ENCODE measurements at regions not wholly inside any gene's neighbourhood (a gene's known extent, or its start where the extent isn't known, plus 50 kb on each side); places are given as distances from the start of the nearest gene placed in this dataset.
A peak's percentile ranks its signal among the peaks of the same experiment; 100 is the strongest.

- Mint-ChIP-seq H3K4me3 (ENCODE audit: unreplicated experiment) (no peak overlapping the region), H3K9me3 (ENCODE audit: unreplicated experiment) (no peaks in the 10 kb centered on the region), H3K27me3 (ENCODE audit: insufficient read depth, unreplicated experiment) (no peaks in the 10 kb centered on the region), H3K27ac (ENCODE audit: unreplicated experiment) (no peak overlapping the region), H3K4me1 (ENCODE audit: low read depth, unreplicated experiment) (peaks cover 9% of the 10 kb centered on the region), H3K36me3 (ENCODE audit: insufficient read depth, unreplicated experiment) (no peaks in the 10 kb centered on the region)
- no peaks in the 10 kb centered on the region for H3K36me3 ChIP-seq (ENCODE audit: control insufficient read depth, insufficient read depth, low read length)
- H3K4me1 ChIP-seq = no peaks in the 10 kb centered on the region
- intact Hi-C loops (cut with micrococcal nuclease; ENCODE audit: unreplicated experiment) = no loop called here
- POLR2A ChIA-PET = no interaction called here
- no peak for DNase-seq
- no peak for TF ChIP-seq CTCF (IDR thresholded peaks at IDR 0.05; ENCODE audit: insufficient read depth in 1 of 2, low read depth in 1 of 2, low read length in 1 of 2, severe bottlenecking in 1 of 2, unreplicated experiment in 1 of 2)
- no peaks in the 10 kb centered on the region for H3K9me3 ChIP-seq
- BruUV-seq (replicated peaks) = no TSS peak
- CTCF ChIA-PET = no interaction called here
- no peaks in the 10 kb centered on the region for H3K27me3 ChIP-seq (replicated peaks; ENCODE audit: control insufficient read depth, insufficient read depth, low read length)
- no peak overlapping the region for H3K4me3 ChIP-seq (ENCODE audit: low read depth, low read length)
Observed at GRCh38 chr7:79823246-79823951, 311.2 kb upstream of the GNAI1 start.

GRCh38 chr7:79822620-79823240 is 311.9 kb upstream of the GNAI1 start:
- Histone ChIP-seq H3K4me3 (ENCODE audit: low read depth, low read length) (no peak overlapping the region), H3K27me3 (replicated peaks; ENCODE audit: control insufficient read depth, insufficient read depth, low read length) (no peaks in the 10 kb centered on the region), H3K4me1 (no peaks in the 10 kb centered on the region), H3K9me3 (no peaks in the 10 kb centered on the region; the same call in 1 of the 2 replicates), H3K36me3 (ENCODE audit: control insufficient read depth, insufficient read depth, low read length) (no peaks in the 10 kb centered on the region)
- intact Hi-C loops (cut with micrococcal nuclease; ENCODE audit: unreplicated experiment) = no loop called here
- no TSS peak for BruUV-seq (replicated peaks)
- DNase-seq = no peak
- CTCF ChIA-PET = no interaction called here
- POLR2A ChIA-PET = no interaction called here
- Mint-ChIP-seq H3K4me1 (ENCODE audit: low read depth, unreplicated experiment) (peaks cover 9% of the 10 kb centered on the region), H3K36me3 (ENCODE audit: insufficient read depth, unreplicated experiment) (no peaks in the 10 kb centered on the region), H3K27me3 (ENCODE audit: insufficient read depth, unreplicated experiment) (peaks cover under 1% of the 10 kb centered on the region), H3K27ac (ENCODE audit: unreplicated experiment) (no peak overlapping the region), H3K9me3 (ENCODE audit: unreplicated experiment) (no peaks in the 10 kb centered on the region), H3K4me3 (ENCODE audit: unreplicated experiment) (no peak overlapping the region)
- TF ChIP-seq CTCF (IDR thresholded peaks at IDR 0.05; ENCODE audit: insufficient read depth in 1 of 2, low read depth in 1 of 2, low read length in 1 of 2, severe bottlenecking in 1 of 2, unreplicated experiment in 1 of 2) = no peak

- Mint-ChIP-seq H3K36me3 (ENCODE audit: insufficient read depth, unreplicated experiment) (no peaks in the 10 kb centered on the region), H3K27me3 (ENCODE audit: insufficient read depth, unreplicated experiment) (peaks cover 2% of the 10 kb centered on the region), H3K9me3 (ENCODE audit: unreplicated experiment) (no peaks in the 10 kb centered on the region), H3K27ac (ENCODE audit: unreplicated experiment) (no peak overlapping the region), H3K4me1 (ENCODE audit: low read depth, unreplicated experiment) (no peaks in the 10 kb centered on the region), H3K4me3 (ENCODE audit: unreplicated experiment) (no peak overlapping the region)
- intact Hi-C loops (cut with micrococcal nuclease; ENCODE audit: unreplicated experiment) = no loop called here
- Histone ChIP-seq H3K36me3 (ENCODE audit: control insufficient read depth, insufficient read depth, low read length) (no peaks in the 10 kb centered on the region), H3K4me1 (no peaks in the 10 kb centered on the region), H3K4me3 (ENCODE audit: low read depth, low read length) (no peak overlapping the region), H3K27me3 (replicated peaks; ENCODE audit: control insufficient read depth, insufficient read depth, low read length) (no peaks in the 10 kb centered on the region), H3K9me3 (no peaks in the 10 kb centered on the region; the same call in 1 of the 2 replicates)
- BruUV-seq (replicated peaks) = no TSS peak
- TF ChIP-seq CTCF (IDR thresholded peaks at IDR 0.05; ENCODE audit: insufficient read depth in 1 of 2, low read depth in 1 of 2, low read length in 1 of 2, severe bottlenecking in 1 of 2, unreplicated experiment in 1 of 2) = no peak
- ChIA-PET CTCF (no interaction called here), POLR2A (no interaction called here)
- DNase-seq = peak; percentile 26 to 42
Observed at GRCh38 chr7:79820387-79820786, 314.2 kb upstream of the GNAI1 start.
